Gastrocnemius medialis (tissue), 4 donors: ENCODE measurements at regions not wholly inside any gene's neighbourhood (a gene's known extent, or its start where the extent isn't known, plus 50 kb on each side); places are given as distances from the start of the nearest gene placed in this dataset.

Source experiments
- ATAC-seq, 2 donors: fragments of 150-250 bp; one replicate each; pipeline ENCODE4 v1.9.1; 2016
- DNase-seq, 2 donors: peaks; one replicate each; pipeline ENCODE4 v3.0.0-alpha.2; 2019
- H3K27ac ChIP-seq, 4 donors: fragments of 200-600 bp; sonication (generic); 1 replicate in 1 of 4; 2 replicates in 3 of 4; pipeline ENCODE4 v1.5.1; 2016 to 2018; ENCODE audit warnings: mild to moderate bottlenecking in 2 of 4, moderate library complexity in 1 of 4
- H3K27me3 ChIP-seq, 3 donors: fragments of 200-600 bp; sonication (generic) in 2 of 3; 1 replicate in 1 of 3; 2 replicates in 2 of 3; pipeline versions ENCODE4 v1.5.1 to v1.6.0; 2016 to 2019; ENCODE audit warnings: mild to moderate bottlenecking in 1 of 3, moderate library complexity in 1 of 3
- H3K36me3 ChIP-seq, 2 donors: fragments of 200-600 bp; sonication (generic) in 1 of 2; one replicate each; pipeline ENCODE4 v1.5.1; 2017 to 2018
- H3K4me1 ChIP-seq, 2 donors: fragments of 200-600 bp; sonication (generic) in 1 of 2; one replicate each; pipeline ENCODE4 v1.5.1; 2016 to 2017; ENCODE audit warnings: mild to moderate bottlenecking in 2 of 2
- H3K4me3 ChIP-seq, 4 donors: fragments of 200-600 bp; sonication (generic) in 3 of 4; 1 replicate in 1 of 4; 2 replicates in 3 of 4; pipeline ENCODE4 v1.5.1; 2016 to 2019; ENCODE audit warnings: mild to moderate bottlenecking in 2 of 4
- H3K9me3 ChIP-seq, 3 donors: fragments of 200-600 bp; sonication (generic) in 2 of 3; 1 replicate in 1 of 3; 2 replicates in 2 of 3; pipeline ENCODE4 v1.5.1; 2016 to 2019
- POLR2A ChIP-seq, 2 donors: fragments of 450-650 bp; IDR thresholded peaks; one replicate each; pipeline ENCODE4 v1.6.1; 2017; ENCODE audit warnings: antibody characterized with exemption in 2 of 2, mild to moderate bottlenecking in 2 of 2, moderate library complexity in 2 of 2
- in situ Hi-C, 4 donors: fragments of 200-750 bp; cut with MboI; loops; one replicate each; pipeline versions ENCODE4 v1.15.0 to v1.8.0; 2017; ENCODE audit warnings: low sequenced_read_pairs in 4 of 4
- intact Hi-C: fragments of 100-400 bp; cut with DNase I; formaldehyde crosslinking; loops from one replicate; pipeline ENCODE4 v1.15.1; 2023; ENCODE audit warnings: low total_unique reads
- TF ChIP-seq, protein P1 (sequence below), 5 experiments: fragments of 450-650 bp in 3 of 5; fragments of 200-600 bp in 2 of 5; sonication (generic) in 2 of 5; IDR thresholded peaks in 4 of 5; conservative IDR thresholded peaks in 1 of 5; 1 replicate in 4 of 5; 2 replicates in 1 of 5; pipeline ENCODE4 v1.5.1; 2016 to 2019; ENCODE audit warnings: antibody characterized with exemption in 5 of 5, mild to moderate bottlenecking in 3 of 5, moderate library complexity in 3 of 5

DNA sequence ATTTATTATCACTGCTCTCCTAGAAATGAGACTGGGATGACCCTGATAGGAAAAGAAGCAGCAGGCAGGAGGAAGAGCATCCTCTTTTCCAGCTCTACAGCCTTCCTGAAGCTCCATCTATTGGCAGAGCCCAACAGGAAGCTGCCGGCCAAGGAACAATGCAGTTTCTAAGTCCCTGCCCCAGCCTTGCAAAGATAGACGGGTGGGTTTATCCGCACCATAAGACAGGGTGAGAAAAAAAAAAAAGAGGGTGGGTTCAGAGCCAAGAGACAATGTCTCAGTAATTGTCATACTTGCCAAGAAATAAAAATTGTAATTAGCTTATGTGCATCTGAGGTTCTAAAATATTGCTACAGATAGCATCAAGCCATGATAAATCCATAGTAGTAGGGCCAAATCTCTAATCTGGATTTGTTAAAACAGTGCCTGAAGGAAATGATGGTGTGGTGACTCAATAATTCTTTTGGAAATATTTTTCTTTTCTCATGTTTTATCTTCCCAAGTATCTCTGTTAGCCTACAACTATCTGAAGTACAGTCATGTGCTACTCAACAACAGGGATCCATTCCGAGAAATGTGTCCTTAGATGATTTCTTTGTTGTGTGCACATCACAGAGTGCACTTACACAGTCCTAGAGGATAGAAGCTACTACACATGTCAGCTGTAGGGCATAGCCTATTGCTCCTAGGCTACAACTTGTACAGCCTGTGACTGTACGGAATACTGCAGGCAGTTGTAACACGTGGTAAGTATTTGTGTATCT is 242.9 kb upstream of the CXCL12 start:
- no peak for ATAC-seq
- no peak for DNase-seq
- H3K9me3 ChIP-seq, result no peaks in the 10 kb centered on the region
- H3K4me1 ChIP-seq, result no peaks in the 10 kb centered on the region
- TF ChIP-seq POLR2A (IDR thresholded peaks at IDR 0.05), result no peak
- TF ChIP-seq, protein P1, sequence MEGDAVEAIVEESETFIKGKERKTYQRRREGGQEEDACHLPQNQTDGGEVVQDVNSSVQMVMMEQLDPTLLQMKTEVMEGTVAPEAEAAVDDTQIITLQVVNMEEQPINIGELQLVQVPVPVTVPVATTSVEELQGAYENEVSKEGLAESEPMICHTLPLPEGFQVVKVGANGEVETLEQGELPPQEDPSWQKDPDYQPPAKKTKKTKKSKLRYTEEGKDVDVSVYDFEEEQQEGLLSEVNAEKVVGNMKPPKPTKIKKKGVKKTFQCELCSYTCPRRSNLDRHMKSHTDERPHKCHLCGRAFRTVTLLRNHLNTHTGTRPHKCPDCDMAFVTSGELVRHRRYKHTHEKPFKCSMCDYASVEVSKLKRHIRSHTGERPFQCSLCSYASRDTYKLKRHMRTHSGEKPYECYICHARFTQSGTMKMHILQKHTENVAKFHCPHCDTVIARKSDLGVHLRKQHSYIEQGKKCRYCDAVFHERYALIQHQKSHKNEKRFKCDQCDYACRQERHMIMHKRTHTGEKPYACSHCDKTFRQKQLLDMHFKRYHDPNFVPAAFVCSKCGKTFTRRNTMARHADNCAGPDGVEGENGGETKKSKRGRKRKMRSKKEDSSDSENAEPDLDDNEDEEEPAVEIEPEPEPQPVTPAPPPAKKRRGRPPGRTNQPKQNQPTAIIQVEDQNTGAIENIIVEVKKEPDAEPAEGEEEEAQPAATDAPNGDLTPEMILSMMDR (IDR thresholded peaks at IDR 0.05 in 4 of 5, conservative IDR thresholded peaks at IDR 0.05 in 1 of 5), result no peak
- H3K27me3 ChIP-seq, result no peaks in the 10 kb centered on the region
- H3K36me3 ChIP-seq, result no peaks in the 10 kb centered on the region
- in situ Hi-C loops, result no loop called here
- intact Hi-C loops, result no loop called here
- H3K4me3 ChIP-seq, result no peak overlapping the region
- no peak overlapping the region for H3K27ac ChIP-seq

DNA sequence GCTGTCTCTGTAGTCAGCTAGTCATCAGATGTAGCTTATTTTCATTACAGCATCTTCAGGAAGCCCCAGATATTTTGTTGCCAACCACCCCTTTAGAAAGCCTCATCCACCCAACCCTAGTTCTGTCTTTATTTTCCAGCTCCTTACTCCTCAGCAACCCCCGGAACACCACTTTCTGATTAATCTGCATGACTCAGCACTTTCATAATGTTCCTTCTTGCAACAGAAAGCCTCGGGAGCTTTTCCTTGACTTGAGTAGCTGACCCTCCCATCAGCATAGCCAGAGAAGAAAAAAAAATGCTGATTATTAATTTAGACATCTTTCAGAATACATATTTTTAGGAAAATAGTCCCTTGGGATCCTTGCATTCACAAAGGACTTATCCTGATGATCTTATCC is 244.0 kb upstream of the CXCL12 start:
- intact Hi-C loops (no loop called here), in situ Hi-C loops (no loop called here)
- ATAC-seq, result no peak
- Histone ChIP-seq H3K36me3 (no peaks in the 10 kb centered on the region), H3K4me3 (no peak overlapping the region), H3K27me3 (no peaks in the 10 kb centered on the region), H3K27ac (no peak overlapping the region), H3K4me1 (no peaks in the 10 kb centered on the region), H3K9me3 (no peaks in the 10 kb centered on the region)
- no peak for DNase-seq
- TF ChIP-seq, protein P1 (IDR thresholded peaks at IDR 0.05 in 4 of 5, conservative IDR thresholded peaks at IDR 0.05 in 1 of 5), result no peak
- no peak for TF ChIP-seq POLR2A (IDR thresholded peaks at IDR 0.05)

DNA sequence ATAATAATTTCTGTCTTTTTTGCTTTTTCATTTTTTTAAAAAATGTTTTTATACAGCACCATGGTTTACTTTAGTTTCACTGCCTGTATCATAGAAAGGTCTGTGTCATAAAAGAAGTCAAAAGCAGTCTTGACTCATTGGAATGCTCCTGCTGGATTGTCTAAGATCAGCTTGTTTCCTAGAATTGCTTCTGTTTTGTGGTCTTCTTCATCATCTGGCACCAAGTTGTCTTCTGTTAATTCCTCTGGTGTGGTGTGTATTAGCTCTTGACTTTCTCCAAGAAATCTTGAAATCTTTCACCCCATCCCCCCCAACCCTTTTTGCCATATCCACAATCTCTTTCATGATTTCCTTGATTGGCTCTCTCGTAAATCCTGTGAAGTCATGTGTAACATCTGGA is 250.3 kb upstream of the CXCL12 start:
- no peak overlapping the region for H3K27ac ChIP-seq
- DNase-seq, result no peak
- no peak for TF ChIP-seq POLR2A (IDR thresholded peaks at IDR 0.05)
- TF ChIP-seq, protein P1 (IDR thresholded peaks at IDR 0.05 in 4 of 5, conservative IDR thresholded peaks at IDR 0.05 in 1 of 5), result no peak
- in situ Hi-C loops (no loop called here), intact Hi-C loops (no loop called here)
- H3K27me3 ChIP-seq, result no peaks in the 10 kb centered on the region
- H3K4me1 ChIP-seq, result no peaks in the 10 kb centered on the region
- H3K9me3 ChIP-seq, result no peaks in the 10 kb centered on the region
- no peak overlapping the region for H3K4me3 ChIP-seq
- no peak for ATAC-seq
- H3K36me3 ChIP-seq, result no peaks in the 10 kb centered on the region

DNA sequence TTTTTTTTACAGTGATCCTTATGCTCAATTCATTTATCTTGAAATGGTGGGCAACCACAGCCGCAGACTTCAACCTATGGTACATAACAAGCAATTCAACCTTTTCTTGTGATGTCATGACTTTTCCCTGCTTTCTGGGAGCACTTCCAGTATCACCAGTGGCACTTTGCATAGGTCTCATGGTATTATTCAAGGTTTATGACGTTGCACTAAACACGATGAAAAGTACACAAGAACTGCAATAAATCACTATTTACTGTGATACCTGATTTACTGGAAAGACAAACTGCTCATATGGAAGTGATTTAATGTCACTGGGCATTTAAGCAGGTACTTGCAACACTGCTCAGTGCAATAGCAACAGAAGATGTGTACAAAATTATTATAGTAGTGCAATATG is 251.7 kb upstream of the CXCL12 start:
- intact Hi-C loops, result no loop called here
- in situ Hi-C loops, result no loop called here

More for the DNA sequence above, 251.7 kb upstream of the CXCL12 start:
- ATAC-seq (no peak), DNase-seq (no peak)
- Histone ChIP-seq H3K27me3 (no peaks in the 10 kb centered on the region), H3K27ac (no peak overlapping the region), H3K4me3 (no peak overlapping the region), H3K4me1 (no peaks in the 10 kb centered on the region), H3K9me3 (no peaks in the 10 kb centered on the region), H3K36me3 (no peaks in the 10 kb centered on the region)
- no peak for TF ChIP-seq POLR2A (IDR thresholded peaks at IDR 0.05)
- TF ChIP-seq, protein P1 (IDR thresholded peaks at IDR 0.05 in 4 of 5, conservative IDR thresholded peaks at IDR 0.05 in 1 of 5), result no peak
